ENCODE measurements at regions not wholly inside any gene's neighbourhood (a gene's known extent, or its start where the extent isn't known, plus 50 kb on each side); places are given as distances from the start of the nearest gene placed in this dataset.

DNA sequence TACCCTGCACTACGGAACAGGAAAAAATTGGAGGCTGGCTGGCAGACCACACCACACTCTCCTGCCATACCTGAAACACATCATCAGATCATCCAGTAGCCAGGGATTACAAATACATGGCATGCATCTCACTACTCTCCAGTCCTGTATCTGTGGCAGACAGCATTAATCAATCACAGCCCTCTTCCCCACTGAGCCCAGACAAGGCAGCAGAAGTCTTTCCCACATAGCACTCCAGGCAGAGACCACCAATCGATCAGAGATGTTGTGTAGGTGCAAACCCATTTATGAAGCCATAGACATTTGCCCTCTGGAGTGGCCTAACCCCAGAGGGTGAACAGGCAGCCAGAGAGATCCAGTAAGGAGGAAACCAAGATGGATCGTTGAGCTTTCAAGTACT is 410.9 kb upstream of the PROK2 start:
- DNase-seq: no peak

DNA sequence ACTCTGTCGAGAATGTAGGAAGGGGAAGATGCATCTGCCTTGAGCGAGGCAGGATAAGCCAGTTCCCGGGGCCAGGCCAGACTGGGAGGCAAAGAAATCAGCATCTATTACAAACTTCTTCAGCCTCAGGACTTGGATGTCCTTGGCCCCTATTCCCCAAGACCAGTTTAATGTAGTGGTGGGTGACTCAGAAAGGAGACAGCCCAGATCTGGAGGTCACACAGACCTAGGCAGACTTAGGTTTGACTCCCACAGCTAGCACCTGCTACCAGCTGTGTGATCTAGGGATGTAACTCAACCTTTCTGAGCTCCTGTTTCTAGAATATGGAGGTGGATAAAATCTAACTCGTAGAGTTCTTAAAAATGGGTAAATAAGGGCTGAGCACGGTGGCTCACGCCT is 409.5 kb upstream of the PROK2 start:
- no peak for DNase-seq

DNA sequence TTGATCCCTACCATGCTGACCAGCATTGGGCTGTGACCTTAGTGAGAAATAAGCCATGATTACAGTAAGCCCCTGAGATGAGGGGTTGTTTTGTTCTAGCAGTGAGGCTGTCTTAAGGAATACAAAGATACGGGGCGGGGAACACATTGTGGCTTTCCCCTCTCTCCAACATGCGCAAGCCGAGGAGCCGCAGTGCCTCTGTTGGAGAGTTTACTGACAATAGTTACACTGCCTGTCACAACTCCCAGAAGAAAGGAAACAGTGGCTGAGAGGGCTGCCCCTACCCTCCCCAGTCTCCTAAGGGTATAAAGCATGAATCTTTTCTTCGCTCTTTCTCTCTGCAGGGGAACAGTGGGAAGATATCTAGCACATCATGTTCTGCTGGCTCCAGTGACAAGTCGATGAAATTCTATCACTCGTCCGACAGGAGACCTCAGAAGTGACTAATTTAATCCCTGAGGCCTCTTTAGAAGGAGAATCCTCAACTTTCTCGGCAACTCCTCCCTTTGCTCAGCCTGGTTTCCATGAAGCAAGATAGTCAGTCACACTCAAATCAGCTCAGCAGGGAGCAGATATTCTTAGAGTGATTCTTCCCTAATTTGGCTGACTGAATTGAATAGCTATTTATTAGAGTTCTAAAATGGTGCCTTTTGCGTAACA is 409.0 kb upstream of the PROK2 start:
- no peak for DNase-seq

DNA sequence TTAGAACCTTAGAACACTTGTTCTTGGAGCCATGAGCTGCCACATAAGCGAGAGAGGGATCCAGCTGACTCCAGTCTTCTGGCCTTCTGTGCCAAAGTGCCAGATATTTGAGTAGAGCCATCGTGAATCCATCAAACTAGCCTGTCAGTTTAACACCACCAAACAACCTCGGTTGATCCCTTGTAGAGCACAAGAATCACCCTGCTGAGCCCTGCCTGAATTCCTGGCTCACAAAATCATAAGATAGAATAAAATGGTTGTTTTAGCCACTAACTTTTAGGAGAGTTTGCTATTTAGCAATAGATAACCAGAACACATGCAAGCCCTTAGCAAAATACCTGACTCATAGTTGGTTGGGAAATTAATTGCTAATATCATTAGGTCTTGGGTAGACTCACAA is 407.6 kb upstream of the PROK2 start:
- DNase-seq: no peak

DNA sequence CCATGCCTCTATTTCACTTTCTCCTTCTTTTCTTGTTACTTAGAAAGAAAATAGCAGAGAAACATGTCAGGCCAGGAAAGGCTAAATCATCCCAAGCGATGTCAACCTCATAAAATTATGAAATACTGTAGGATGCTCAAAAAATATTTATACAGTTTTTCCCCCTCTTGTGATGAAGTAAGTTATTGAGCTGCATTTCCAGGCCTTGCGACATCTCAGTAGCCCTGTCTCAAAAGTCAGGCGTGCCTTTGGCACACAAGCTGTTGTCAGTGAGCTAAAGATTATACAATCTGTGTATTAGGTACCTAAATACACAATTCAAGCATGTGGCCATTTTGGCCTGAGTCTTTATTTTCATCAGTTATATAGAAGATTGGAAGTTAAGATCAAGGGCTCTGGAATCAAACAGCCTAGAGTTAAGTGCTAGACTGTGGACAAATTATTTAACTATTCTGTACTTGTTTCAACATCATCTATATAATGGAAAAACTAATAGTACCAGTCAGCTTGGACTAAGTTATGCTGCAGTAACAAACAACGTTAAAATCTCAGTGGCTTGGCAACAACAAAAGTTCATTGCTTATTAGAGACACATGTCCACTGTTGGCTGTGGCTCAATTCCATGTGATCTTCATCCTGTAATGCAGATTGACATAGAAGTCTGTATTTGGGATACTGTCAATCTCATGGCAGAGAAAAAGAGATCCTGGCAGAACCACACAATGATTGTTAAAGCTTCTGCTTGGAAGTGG is 406.4 kb upstream of the PROK2 start:
- DNase-seq: no peak

DNA sequence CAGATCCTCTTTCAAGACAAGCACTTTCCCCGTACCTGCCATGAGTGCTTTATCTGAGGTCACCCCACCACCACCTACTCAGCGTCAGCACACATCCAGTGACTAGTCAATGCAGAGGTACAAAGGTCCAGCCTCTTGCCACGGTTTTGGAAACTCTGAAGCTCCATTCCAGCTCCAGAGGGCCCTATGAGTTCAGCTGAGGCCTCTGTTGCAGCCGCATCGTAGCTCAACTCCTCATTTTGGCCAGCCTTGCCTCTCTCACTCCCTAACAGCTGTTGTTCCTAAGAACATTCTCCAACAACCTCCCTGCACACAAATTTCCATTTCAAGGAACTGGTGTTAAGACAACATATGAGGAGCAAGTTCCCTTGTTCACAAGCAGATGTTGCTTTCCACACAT is 405.1 kb upstream of the PROK2 start:
- no peak for DNase-seq

DNA sequence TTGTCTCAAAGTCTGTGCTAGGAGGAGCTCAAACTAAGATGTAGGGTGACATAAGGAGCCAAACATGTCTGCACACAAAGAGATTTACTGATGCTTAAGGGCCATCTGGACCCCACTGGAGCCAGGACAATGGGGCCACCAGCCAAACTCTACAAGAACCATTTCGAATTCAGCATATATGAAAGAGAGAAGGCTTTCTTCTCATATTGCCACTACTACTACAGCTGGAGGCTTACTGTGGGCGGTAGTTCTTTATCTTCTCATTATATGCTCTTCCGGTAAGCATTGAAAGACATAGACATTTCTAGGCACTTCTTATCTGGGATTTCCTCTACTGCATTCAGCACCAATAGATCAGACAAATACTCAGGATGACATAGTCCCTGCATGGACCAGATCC is 404.4 kb upstream of the PROK2 start:
- DNase-seq: peak in 1 of 14 donors; percentile 11

DNA sequence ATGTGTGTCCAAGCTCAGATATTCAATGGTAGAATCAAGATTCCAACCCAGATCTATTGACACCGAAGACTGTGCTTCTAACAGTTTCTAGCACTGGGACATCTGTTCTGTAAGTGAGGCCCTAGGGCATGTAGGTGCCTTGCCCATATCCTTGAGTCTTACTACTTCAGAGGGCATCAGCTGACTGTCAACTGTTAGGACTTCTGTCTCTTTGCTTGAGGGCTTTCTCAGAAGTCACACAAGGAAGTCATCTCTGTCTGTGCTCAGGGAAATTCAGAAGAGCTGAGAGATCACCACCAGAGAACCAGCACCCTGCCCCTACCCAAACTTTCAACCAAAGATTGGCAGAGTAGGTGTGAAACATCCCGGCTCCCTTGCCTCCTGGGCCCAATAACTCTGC is 403.6 kb upstream of the PROK2 start:
- no peak for DNase-seq

DNA sequence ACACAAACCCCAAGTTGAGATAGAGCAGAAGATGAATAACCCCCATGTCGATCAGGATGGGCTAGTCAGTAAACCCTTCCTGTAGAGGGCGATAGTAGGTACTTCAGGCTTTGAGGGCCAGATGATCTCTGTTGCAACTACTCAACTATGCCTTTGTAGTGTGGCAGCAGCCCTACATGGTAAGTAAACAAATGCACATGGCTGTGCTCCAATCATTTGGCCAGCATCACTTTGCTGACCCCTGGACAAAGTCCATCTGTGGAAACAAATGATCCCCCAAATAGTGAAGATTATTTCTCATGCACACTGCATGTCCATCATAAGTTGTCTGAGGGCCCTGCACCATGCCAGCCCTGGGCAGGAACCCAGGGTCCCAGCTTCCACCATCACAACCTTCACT is 402.2 kb upstream of the PROK2 start:
- no peak for DNase-seq

DNA sequence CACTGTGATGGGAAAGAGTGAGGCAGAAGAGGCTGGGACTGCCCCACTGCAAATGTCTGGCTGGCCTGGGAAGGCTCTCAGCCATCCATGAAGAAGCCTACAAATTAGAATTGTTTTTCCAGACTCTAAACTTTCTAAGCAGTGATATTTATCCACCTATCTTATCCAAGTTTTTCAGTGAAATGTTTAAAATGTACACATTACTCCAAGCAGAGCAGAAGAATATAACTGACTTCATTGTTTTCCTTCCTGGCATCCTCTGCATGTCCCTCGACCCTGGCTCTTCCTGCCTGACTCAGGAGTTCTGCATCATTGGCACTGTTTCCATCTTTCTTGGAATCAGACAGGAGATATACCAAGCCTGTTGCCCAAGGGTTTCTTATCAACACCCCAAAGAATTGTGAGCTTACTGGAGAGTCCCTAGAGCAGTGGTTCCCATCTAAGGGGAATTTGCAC is 401.5 kb upstream of the PROK2 start:
- DNase-seq: peak in 1 of 14 donors; percentile 25

DNA sequence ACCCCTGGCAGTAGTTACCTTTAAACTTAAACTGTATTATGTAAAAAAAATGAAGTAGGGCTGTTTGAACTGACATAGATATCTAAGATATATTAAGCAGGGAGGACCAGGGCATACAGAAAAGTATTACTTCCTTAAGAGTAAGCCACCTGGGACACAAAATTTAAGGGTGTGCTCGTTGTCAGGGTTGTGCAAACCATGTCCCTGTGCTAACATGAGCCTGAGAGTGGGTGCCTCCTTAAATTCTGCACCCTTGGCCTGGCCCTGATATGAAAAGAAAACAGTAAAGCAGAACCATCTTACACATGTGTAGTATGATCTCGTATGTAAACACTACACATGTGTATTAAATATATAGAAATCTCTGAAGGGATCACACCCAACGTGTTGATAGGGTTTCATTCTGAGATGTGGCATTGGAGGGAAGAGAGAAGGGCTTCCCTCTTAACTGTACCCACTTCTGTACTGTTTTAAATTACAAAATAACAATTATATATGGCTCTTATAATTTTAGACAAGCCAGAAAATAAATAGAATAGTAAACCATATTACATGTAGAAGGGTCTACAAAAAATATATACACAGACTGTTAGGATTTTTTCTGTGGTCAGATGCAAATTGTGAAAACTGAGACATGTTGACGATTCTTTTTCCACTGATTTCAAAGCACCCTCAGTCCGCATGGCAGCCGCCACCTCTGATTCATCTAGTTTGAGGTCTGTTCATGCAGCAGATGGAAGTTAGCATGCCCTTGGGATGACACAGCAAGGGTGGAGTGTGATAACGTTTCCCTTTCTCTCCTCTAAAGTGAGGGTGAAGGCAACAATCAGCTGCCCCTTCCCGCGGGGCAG is 400.8 kb upstream of the PROK2 start:
- no peak for DNase-seq

DNA sequence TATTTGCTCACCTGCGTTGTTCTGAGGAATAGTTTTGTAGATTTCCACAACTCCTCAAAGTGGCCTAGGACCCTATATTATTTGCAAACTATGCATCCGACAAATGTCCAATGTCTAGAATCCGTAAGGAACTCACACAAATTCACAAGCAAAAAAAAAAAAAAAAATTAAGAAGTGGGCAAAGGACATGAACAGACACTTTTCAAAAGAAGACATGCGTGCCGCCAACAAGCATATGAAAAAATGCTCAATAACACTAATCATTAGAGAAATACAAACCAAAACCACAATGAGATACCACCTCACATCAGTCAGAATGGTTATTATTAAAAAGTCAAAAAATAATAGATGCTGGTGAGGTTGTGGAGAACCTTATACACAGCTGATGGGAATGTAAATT is 398.5 kb upstream of the PROK2 start:
- DNase-seq: no peak

DNA sequence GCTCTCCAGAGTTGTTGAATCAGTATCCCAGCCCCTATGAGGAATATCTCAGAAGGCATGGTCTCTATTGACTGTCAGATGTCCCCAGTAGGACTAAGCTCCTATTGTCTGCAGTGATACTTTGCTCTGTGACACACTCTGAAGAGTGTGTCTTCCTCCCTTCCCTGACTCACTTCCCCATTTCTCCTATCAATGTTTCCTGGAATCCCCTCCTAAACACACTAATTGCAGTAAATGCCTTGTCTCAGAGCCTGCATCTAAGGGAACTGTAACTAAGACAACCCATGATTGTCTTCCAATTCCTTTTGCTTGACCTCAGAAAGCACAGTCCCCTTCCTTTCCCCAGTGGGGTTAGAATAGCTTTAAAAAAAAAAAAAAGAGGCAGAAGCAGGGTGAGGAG is 397.3 kb upstream of the PROK2 start:
- DNase-seq: no peak

DNA sequence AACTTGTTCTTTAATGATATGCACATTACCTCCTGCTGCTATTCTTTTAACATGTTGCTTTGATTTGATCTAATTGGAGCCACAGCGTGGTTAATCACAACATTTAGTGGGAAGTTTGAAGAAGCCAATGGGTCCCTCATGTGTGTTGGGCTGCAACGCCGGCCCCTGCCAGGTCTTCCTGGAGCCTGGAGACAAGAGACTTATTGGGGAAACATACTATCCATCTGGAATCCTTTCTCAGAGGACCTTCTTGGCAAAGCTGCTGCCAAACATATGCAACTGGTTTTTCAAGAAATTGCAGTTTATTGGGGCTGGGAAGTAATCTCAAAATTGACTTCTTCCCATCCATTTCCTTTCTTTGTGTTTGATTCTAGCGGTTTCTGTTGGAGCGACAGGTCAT is 396.3 kb upstream of the PROK2 start:
- DNase-seq: no peak

DNA sequence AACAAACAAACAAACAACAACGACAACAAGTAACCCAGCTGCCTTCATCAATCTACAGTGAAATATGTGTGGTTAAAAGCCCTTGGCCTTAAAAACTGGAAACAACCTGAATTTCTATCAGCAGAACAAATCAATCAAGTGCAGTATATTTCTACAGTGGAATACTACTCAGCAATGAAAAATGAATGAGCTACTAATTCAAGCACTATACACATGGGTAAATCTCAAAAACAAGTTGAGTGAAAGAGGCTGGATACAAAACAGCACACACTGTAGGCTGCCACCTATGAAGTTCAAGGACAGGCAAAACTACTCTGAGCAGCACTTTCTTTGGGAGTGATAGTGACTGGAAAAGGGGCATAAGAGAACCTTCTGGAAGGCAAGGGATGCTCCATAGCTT is 395.5 kb upstream of the PROK2 start:
- DNase-seq: no peak

DNA sequence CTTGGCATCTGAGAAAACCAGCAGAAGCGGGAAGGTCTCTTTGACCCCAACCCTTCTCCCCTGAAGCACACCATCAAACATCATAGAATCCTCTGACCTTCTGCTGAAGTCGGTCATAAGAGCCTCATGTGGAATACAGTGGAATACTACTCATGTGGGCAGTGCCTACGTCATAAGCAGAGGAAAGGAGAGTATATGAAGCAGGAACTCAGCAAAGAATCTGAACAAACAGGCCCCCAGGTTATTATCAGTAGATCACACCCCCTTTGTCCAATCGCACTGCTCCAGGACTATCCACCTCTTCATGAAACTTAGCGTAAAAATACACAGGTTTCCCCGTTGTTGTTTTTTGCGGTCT is 394.1 kb upstream of the PROK2 start:
- DNase-seq: no peak

DNA sequence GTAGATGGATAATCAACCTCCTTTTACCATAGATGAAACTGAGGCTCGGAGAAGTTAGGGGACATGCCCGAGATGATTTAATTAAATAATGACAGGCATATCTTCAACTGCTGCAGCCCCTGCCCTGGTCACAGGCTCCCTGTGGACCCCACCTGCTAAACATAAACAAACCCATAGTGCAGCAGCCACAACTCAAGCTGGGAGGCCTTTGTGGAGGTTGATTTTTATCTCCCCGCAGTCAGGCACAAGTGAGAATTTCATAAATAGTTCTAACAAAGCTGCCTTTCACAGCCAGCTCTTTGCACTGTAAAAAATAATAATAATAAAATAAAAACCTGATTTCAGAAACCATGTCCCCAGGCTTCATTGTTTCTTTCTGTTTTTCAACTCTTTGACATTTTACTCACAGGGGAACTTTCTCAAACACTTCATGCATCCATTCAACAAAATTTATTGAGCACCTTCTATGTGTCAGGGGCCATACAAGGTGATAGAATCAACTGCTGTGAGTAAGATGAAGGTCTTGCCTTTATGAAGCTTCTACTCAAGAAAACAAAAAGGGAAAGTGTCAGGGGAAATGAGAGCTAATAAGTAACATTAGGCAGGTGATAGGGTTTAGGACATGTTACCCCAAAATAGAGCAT is 393.6 kb upstream of the PROK2 start:
- no peak for DNase-seq

DNA sequence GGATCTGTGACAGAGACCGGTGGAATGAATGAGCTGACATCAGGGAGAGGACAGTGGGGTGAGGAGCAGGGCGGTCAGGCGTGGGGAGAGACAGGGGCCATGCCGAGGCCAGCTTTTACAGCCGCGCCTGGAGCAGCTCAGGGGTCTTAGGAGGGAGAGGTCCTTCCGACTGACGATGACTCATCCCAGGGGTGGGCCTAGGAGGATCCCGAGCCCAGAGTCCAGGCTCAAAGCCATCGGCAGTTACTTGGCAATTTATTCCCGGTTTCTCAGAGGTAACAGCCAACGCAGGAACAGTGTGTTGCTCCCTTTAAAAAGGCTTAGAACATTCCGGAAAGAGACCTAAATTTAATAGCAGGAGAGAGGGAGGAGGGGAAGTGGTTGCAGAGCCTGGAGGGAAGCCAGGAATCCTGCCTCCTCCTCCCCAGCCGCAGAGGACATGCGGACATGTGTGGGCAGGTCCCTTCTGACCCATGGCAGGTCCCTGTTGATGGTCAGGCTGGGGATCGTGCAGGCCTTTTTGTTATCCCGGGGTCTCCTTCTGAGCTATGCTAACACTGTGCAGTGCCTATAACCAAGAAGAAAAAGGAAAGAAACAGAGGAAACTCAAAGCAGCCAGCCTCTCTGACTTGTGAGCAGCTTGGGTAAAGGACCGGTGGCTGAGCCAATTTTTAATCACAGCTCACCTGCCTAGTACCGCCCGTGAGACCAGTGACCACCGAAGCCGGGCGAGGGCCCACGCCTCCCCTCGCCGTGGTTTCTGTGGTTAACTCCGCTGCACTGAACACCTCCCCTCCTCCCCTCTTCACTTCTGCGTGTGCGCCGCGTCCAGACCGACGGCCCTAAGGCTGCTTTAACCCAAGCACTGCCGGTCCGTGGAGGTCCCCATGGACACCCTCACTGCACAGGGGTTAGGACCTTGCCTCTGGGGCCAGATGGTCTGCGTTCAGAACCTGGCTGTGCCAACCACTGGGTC is 392.4 kb upstream of the PROK2 start:
- peak in 9 of 14 donors; percentile 22 to 78 (median 52) for DNase-seq

DNA sequence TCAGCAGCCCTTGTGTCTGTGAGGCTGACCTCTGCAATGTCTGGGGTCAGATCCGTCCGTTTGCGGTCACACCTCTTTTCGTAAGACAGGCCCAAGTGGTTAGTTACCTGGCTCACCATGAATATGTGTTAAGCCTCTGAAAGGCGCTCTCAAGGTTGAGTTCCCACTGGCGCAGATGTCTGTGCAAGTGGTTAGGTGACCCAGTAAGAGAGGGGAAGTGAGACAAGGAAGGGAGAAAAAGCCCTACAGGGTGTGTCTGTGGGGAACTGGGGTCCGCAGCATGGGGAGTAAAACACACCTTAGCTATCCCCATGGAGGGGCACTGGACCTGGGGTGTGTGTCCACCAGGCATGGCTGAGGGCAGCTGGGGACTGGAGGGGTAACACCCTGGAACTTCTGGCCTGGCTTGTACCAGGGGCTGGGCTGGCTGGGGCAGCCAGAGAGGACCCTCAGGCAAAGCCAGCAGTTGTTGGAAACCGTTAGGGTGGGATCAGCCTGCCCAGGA is 391.6 kb upstream of the PROK2 start:
- no peak for DNase-seq

DNA sequence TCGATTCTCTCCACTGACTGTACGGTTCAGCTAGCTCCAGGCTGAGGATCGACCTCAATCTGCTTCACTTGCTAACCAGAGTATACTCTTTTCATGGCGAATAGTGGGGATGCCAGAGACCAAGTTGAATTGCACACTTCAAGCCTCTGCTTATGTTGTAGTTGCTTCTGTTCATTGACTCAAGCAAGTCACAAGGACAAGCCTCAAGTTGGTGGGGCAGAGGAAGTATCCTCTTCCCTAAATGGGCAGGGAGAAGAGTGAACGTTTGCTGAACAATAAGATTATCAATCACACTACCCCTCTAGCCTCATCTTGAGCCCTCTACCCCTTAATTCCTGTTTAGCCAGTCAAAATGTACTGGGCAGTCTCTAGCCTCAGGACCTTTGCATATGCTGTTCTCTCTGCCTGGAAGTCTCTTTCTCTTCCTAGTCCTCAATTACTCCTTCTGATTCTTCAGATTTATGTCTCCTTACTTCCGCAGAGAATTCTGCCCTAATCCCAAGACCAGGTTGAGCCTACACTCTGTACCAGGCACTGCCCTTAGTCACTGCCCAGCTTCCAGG is 390.4 kb upstream of the PROK2 start:
- DNase-seq: no peak

DNA sequence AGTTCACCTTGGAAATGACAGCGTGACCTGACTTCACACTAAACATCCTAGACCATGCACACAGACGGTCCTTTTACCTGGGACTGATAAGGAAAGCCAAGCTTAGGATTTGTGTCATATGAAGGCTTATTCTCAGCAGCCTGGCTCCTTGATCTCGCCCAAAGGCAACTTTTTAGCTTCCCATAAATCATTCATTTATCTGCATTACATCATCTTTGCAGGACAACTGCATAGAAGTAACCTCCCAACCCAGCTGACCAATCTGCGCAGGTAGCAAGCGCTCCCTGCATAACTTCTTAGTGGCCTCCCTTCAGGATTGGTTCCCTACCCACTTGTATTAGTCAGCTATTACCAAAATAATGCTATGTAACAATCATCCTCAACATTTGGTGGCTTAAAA is 389.9 kb upstream of the PROK2 start:
- no peak for DNase-seq
